HG02610 (cell line): ENCODE measurements at regions not wholly inside any gene's neighbourhood (a gene's known extent, or its start where the extent isn't known, plus 50 kb on each side); places are given as distances from the start of the nearest gene placed in this dataset.
"Not testable (repeated sequence)": the region's sequence is repeated elsewhere in the genome, so short reads cannot be mapped to it uniquely, and the experiment has no call there.

Experiments used
- ATAC-seq: cut with Tn5 transposase; IDR thresholded peaks from one replicate; pipeline ENCODE4 v1.9.1; 2021; ENCODE audit warnings: mild to moderate bottlenecking, moderate library complexity; ENCODE audit not compliant: unreplicated experiment

DNA sequence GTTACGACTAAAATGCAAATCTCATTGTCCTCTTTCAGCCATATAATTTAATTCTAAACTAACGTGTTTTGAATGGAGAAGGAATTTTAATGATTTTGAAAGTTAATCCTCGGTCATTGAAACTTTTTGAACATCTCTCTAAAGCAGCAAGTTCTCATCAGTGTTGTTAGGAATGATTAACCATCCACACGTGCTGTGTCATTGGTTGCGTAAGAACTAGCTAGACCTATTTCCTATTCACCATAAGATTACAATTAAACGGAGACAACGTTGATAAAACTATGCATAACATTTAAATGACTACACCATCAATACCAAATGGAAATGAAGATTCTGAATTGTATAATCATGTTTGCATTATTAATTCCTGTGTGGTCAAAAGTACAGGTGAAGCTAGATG, 155.6 kb upstream of the IRS2 start:
- ATAC-seq: no peak

- ATAC-seq: no peak
These were observed 154.8 kb upstream of the IRS2 start for GRCh38 chr13:109941221-109941620.

- no peak for ATAC-seq
These were observed 154.3 kb upstream of the IRS2 start for GRCh38 chr13:109940637-109941036.

DNA sequence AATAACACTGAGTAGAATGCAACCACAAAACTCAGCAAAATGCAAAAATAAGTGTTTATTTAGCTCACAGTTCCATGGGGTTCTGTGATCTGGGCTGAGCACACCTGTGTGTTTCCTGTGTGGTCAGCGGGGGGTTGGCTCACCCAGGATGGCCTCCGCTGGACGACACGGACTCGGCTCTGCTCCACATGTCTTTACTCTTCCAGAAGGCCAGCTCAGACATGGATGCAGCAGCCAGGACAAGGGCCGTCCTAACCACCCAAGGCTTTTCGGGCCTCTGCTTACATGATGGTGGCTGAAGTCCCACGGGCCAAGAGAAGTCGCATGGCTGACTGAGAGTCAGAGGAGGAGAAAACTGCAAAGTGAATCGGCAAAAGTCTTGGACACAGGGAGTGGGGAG, 153.5 kb upstream of the IRS2 start:
- ATAC-seq: no peak

- ATAC-seq: no peak
These were observed 152.8 kb upstream of the IRS2 start for GRCh38 chr13:109939180-109939579.

GRCh38 chr13:109938255-109938936, 152.0 kb upstream of the IRS2 start:
- ATAC-seq: no peak

GRCh38 chr13:109934520-109934919, 148.1 kb upstream of the IRS2 start:
- not testable (repeated sequence) for ATAC-seq

- ATAC-seq: no peak
These were observed 147.1 kb upstream of the IRS2 start for GRCh38 chr13:109933476-109933875.

DNA sequence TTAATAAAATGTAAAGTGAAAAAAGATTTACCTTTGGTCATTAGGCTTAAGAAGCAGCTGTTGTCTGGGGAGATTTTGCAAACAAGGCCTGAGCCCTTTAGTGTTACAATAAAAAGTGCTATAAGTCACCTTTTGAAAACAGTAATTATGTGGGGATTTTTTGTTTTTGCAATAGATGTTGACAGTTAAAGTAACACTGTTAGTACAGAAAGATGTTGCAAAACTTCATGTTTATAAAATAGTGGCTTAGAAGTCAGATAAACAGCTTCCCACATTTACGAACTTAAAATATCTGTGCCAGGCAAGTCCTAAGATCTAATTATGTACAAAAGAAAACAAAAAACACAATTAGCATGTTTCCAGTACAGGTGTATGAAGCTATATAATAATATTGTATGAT, 138.0 kb upstream of the IRS2 start:
- ATAC-seq: no peak

DNA sequence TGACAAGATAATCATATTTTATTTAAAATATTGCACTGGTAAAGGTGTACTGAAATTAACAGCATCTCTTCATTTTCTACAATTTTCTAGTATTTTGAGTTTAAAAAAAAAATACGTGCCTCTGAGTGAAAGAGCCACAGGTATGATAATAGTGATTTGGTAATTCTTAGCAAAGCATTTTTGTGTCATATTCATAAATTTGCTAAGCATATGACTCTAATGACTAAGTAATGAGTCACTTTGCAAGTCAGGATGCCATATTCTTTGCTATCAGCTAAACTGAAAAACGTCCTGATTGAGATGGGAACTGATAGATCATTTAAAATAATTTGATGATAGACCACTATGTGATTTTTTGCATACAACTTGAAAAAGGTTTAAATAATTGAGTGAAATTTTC, 136.1 kb upstream of the IRS2 start:
- ATAC-seq: no peak

GRCh38 chr13:109919715-109920375, 133.5 kb upstream of the IRS2 start:
- ATAC-seq: no peak

DNA sequence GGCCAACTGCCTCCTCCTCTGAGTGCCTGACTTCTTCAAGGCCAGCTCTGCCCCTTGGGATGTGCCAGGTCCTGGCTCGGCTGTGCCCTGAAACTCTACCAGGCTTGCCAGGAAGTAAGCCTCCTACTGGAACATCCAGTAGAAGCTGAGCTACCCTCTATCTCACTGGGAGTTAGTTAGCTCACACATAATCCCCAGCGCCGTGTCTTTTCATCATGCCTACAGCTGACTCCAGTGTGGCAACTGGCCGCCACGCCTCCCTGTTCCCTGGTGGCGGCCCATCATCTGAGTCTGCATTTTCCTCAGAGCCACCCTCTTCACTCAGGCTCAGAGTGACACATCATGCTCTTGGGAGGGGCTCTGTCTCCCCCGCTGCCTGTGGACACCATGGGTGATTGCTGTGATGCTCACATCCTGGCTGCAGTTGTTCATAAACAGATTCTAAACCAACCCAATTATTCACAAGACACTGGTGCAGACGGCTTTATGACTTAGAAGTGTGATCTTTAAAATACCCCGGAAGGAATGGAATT, 131.9 kb upstream of the IRS2 start:
- no peak for ATAC-seq

DNA sequence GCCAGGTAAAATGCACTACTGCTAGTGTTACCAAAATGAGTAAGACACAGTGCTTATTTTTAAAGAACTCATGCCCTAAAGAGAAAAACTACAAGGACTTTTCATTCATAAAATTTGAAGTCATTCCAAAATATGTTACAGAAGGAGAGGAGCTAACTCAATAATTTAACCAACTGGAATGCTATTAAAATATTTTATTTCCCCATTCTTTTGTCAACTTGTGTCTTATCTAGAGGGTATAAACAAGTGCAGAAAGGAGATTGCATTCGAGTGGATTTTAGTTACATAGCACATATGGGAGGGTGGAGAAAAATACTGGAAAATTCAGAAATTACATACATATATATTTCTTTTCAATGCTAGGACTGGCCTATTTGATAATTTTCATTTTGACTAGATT, 131.0 kb upstream of the IRS2 start:
- ATAC-seq: no peak

DNA sequence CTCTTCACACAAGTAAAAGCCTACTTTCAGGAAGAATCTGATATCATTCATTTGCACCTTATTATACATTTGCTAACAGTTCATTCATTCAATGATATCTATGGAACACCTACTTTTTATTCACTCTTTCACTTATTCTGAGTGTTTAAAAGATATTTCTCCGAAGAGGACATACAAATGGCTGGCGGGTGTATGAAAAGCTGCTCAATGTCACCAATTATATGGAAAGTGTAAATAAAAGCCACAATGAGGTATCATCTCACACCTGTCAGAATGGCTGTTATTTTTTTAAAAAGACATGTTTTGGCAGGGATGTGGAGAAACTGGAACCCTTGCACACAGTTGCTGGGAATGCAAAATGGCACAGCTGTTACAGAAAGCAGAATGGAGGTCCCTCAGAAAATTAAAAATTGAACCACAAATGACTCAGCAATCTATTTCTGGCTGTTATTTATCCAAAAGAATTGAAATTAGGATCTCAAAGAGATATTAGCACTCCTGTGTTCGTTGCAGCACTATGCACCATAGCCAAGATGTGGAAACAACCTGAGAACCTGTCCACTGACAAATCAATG, 127.6 kb upstream of the IRS2 start:
- no peak for ATAC-seq

GRCh38 chr13:109913186-109913585, 126.8 kb upstream of the IRS2 start:
- ATAC-seq: no peak

DNA sequence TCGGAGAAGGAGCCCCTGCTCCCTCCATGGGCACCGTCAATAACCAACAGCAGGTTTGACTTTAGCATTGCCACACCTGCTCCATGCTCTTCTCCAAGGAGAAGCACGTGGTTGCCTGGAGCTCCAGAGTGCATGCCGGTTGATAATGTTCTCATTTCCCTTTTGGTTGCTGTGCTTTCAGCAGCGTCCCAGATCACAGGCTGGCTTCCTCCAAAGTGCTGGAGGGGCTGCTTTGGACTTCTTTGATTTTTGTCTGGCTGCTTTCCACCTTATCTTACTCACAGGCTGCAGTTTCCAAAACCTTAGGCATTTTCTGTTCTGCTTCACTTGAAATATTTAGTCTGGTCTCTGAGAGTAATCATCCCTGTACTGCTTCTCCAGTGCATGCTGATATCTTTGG, 123.8 kb upstream of the IRS2 start:
- ATAC-seq: no peak

DNA sequence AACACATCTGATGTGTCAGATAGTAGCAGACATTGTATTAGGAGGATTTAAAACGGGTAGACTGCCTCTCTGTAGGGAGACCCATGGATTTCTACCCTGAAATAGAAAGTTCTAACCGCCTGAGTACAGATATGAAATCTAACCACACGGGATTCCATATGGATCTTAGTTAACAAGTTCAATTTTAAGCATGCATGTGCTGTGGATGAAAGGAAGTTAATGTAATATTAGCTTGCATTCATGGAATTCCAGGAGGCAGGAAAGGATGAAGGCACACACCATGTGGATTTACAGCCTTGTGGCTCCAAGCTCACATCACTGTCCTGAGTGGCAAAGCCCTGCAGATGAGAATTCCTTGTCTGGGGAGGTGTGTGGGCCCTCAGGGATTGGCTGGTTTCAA, 120.6 kb upstream of the IRS2 start:
- no peak for ATAC-seq

- no peak for ATAC-seq
These were observed 117.8 kb upstream of the IRS2 start for GRCh38 chr13:109904218-109904617.

GRCh38 chr13:109900741-109901140, 114.4 kb upstream of the IRS2 start:
- no peak for ATAC-seq

DNA sequence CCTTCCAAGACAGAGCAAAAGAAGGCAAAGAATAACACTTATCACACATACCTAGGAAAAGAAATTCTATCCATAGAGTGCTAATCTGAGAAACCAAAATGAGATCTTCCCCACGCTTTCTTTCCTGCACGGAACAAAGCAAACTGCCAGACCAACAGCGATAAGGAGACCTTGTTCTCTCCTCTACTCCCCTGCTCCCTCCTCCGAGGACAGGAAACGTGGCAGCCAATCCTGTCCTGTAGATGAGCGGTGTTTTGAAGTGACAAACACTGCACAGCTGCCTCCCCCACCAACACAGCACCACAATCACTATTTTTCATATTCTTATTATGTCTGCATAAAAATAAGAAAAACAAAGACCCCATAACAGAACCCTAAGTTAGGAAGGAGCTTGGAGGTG, 113.9 kb upstream of the IRS2 start:
- no peak for ATAC-seq

DNA sequence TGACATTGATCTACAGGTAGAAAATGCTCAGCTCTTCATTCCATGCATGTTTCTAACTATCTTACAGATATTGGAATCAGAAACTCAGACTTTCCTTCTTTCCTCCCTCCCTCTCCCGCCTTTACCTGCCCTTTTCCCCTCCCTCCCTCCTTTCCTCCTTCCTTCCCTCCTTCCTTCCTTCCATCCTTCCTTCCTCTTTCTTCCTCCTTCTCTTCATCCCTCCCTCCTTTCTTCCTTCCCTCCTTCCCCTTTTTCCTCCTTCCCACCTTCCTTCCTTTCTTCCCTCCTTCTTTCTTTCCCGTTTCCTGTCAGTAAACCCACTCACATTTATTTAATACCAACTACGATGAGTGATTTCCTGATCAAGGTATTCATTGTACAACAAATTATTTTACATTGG, 113.4 kb upstream of the IRS2 start:
- no peak for ATAC-seq

DNA sequence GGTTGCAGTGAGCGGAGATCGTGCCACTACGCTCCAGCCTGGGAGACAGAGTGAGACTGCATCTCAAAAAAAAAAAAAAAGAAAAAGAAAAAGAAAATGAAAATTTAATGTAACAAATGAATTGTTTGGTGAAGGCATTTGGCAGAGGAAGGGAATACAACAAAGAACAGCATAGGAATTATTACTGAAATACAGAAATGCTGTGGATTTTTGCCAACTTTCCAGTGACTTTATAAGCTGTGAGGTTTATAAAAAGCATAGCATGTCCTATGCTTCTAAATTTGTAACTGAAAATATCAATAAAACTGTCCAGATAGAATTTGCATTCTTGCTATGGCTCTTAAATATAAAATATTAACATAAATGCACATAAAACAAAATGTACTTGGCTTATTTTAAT, 112.9 kb upstream of the IRS2 start:
- ATAC-seq: no peak
